ENCODE measurements at regions not wholly inside any gene's neighbourhood (a gene's known extent, or its start where the extent isn't known, plus 50 kb on each side); places are given as distances from the start of the nearest gene placed in this dataset.

- 96 to 98% methylated on average over 14 of the region's 14 CpGs for WGBS, 2 donors
- Histone ChIP-seq H3K4me3 (ENCODE audit: low read length in 2 of 2) (no peak overlapping the region), H3K9me3 (ENCODE audit: control insufficient read depth, low read length) (no peaks in the 10 kb centered on the region), H3K27me3 (ENCODE audit: control insufficient read depth in 1 of 2, insufficient read depth in 2 of 2, low read length in 1 of 2) (no peaks in the 10 kb centered on the region), H3K36me3 (ENCODE audit: control insufficient read depth in 1 of 2, insufficient read depth in 2 of 2, low read length in 1 of 2) (no peaks in the 10 kb centered on the region), H3K27ac (ENCODE audit: low read depth in 1 of 2, low read length in 2 of 2) (no peak overlapping the region), H3K4me1 (ENCODE audit: control insufficient read depth in 1 of 2, insufficient read depth in 2 of 2, low read length in 2 of 2) (no peaks in the 10 kb centered on the region)
- peak; percentile 22 to 59 for DNase-seq
- intact Hi-C loops (cut with DNase I): no loop called here
- no peak for ATAC-seq (ENCODE audit: low FRiP score)
Observed at GRCh38 chr11:69922596-69923111, 103.4 kb upstream of the FGF3 start.

DNA sequence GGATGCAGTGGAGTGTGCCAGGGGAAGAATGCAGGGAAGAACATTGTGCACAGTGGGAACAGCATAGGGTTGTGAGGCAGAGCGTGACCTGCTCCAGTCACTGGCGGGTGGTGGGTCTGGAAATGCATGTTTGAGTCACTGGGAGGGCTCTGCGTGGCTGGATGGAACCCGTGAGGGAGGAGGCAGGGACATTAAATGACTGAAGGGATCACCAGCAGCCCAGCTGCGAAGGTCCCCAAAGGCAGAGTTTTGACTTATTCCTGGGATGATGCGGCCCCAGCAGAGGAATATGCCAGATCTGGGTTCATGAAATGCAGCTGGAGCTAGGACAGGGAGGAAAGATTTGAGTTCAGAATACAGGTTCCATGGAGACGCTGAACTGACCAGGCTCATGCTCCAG lies 104.0 kb upstream of the FGF3 start:
- DNase-seq (peak; percentile 29 to 63), ATAC-seq (ENCODE audit: low FRiP score) (no peak)
- no peak overlapping the region for H3K27ac ChIP-seq (ENCODE audit: low read depth in 1 of 2, low read length in 2 of 2)

DNA sequence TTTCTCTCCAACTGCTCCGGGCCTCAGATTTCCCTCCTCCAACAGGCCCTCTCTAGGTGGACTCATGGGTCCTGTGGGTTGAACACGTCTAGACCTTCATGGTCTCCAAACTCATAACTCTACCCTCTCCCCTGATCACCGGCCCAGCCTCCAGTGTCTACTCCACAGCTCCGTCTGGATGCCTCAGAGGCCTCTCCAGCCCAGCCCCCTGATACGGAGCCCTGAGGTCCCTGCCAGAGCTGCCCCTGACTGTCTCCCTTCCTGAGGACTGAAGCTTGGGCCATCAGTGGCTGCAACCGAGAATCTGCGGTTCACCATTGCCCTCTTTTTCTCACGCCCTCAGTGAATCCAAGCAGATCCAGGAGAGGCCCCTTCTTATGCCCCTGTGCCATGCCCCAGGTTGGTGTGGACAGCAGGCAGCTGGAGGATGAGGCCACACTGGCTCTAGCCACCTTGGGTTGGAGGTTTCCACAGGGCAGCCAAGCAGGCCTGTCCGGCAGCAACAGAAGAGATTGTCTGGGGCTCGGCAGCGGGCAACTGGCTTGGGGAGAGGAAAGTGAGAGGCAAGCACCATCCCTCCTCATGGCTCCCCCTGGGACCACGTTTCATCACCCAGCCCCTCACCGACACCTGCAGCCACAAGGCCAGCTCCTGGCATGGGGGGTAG lies 104.6 kb upstream of the FGF3 start:
- H3K27ac ChIP-seq (ENCODE audit: low read depth in 1 of 2, low read length in 2 of 2): no peak overlapping the region
- 97% methylated on average over 13 of the region's 13 CpGs for WGBS, 2 donors
- H3K4me3 ChIP-seq (ENCODE audit: low read length in 2 of 2): no peak overlapping the region
- no peaks in the 10 kb centered on the region for H3K9me3 ChIP-seq (ENCODE audit: control insufficient read depth, low read length)
- H3K27me3 ChIP-seq (ENCODE audit: control insufficient read depth in 1 of 2, insufficient read depth in 2 of 2, low read length in 1 of 2): no peaks in the 10 kb centered on the region
- intact Hi-C loops (cut with DNase I): no loop called here
- no peaks in the 10 kb centered on the region for H3K36me3 ChIP-seq (ENCODE audit: control insufficient read depth in 1 of 2, insufficient read depth in 2 of 2, low read length in 1 of 2)
- ATAC-seq (ENCODE audit: low FRiP score): no peak
- H3K4me1 ChIP-seq (ENCODE audit: control insufficient read depth in 1 of 2, insufficient read depth in 2 of 2, low read length in 2 of 2): no peaks in the 10 kb centered on the region
- peak; percentile 24 to 68 for DNase-seq

More for the DNA sequence above, 104.0 kb upstream of the FGF3 start:
- WGBS, 2 donors: 81 to 96% methylated on average over 7 of the region's 7 CpGs
- H3K36me3 ChIP-seq (ENCODE audit: control insufficient read depth in 1 of 2, insufficient read depth in 2 of 2, low read length in 1 of 2): no peaks in the 10 kb centered on the region
- no peaks in the 10 kb centered on the region for H3K9me3 ChIP-seq (ENCODE audit: control insufficient read depth, low read length)
- intact Hi-C loops (cut with DNase I): no loop called here
- H3K27me3 ChIP-seq (ENCODE audit: control insufficient read depth in 1 of 2, insufficient read depth in 2 of 2, low read length in 1 of 2): no peaks in the 10 kb centered on the region
- H3K4me1 ChIP-seq (ENCODE audit: control insufficient read depth in 1 of 2, insufficient read depth in 2 of 2, low read length in 2 of 2): no peaks in the 10 kb centered on the region
- H3K4me3 ChIP-seq (ENCODE audit: low read length in 2 of 2): no peak overlapping the region

DNA sequence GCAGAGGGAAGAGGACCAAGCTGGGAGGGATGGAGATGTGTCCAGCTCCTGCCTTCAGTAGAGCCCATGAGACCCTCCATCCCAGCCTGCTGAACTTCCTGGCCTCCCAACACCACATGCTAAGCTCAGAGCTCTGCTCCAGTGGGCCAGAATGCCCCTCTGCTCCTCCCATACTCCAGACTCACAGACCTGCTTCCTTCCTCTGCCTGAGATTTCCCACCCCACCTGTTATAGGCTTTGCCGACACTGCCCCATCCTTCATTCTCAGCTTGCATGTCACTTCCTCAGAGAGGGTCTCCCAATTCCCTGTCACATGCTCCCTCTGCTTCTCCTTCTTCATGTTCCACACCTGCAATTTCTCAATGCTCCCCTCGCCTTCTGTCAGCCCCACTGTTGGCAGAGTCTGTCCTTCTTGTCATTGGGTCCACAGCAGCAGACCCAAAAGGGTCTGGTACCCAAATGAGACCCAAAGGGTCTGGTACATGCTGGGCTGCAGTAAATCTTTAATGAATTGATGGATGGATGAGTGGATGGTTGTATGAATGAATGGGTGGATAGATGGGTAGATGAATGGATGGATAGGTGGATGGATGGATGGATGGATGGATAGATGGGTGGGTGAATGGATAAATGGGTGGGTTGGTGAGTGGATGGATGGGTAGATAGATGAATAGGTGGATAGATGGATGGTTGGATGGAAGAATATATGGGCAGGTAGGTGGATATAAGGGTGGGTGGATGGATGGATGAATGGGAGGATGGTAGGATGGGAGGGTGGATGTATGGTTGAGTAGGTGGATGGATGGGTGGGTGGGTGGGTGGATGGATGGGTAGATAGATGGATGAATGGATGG lies 105.3 kb upstream of the FGF3 start:
- Histone ChIP-seq H3K4me1 (ENCODE audit: control insufficient read depth in 1 of 2, insufficient read depth in 2 of 2, low read length in 2 of 2) (no peaks in the 10 kb centered on the region), H3K27me3 (ENCODE audit: control insufficient read depth in 1 of 2, insufficient read depth in 2 of 2, low read length in 1 of 2) (no peaks in the 10 kb centered on the region), H3K36me3 (ENCODE audit: control insufficient read depth in 1 of 2, insufficient read depth in 2 of 2, low read length in 1 of 2) (no peaks in the 10 kb centered on the region), H3K9me3 (ENCODE audit: control insufficient read depth, low read length) (no peaks in the 10 kb centered on the region), H3K4me3 (ENCODE audit: low read length in 2 of 2) (no peak overlapping the region), H3K27ac (ENCODE audit: low read depth in 1 of 2, low read length in 2 of 2) (no peak overlapping the region)
- ATAC-seq (ENCODE audit: low FRiP score) (no peak), DNase-seq (peak in 1 of 2 donors; percentile 29)
- WGBS, 2 donors: 96 to 98% methylated on average over 2 of the region's 2 CpGs
- intact Hi-C loops (cut with DNase I): no loop called here

GRCh38 chr11:69925366-69926196 lies 106.4 kb upstream of the FGF3 start:
- Histone ChIP-seq H3K27ac (ENCODE audit: low read depth in 1 of 2, low read length in 2 of 2) (no peak overlapping the region), H3K4me1 (ENCODE audit: control insufficient read depth in 1 of 2, insufficient read depth in 2 of 2, low read length in 2 of 2) (no peaks in the 10 kb centered on the region), H3K27me3 (ENCODE audit: control insufficient read depth in 1 of 2, insufficient read depth in 2 of 2, low read length in 1 of 2) (no peaks in the 10 kb centered on the region), H3K36me3 (ENCODE audit: control insufficient read depth in 1 of 2, insufficient read depth in 2 of 2, low read length in 1 of 2) (no peaks in the 10 kb centered on the region), H3K4me3 (ENCODE audit: low read length in 2 of 2) (no peak overlapping the region), H3K9me3 (ENCODE audit: control insufficient read depth, low read length) (no peaks in the 10 kb centered on the region)
- ATAC-seq (ENCODE audit: low FRiP score) (no peak), DNase-seq (peak; percentile 35 to 54)
- intact Hi-C loops (cut with DNase I): no loop called here
- WGBS, 2 donors: 11 to 19% methylated on average over 22 of the region's 22 CpGs

DNA sequence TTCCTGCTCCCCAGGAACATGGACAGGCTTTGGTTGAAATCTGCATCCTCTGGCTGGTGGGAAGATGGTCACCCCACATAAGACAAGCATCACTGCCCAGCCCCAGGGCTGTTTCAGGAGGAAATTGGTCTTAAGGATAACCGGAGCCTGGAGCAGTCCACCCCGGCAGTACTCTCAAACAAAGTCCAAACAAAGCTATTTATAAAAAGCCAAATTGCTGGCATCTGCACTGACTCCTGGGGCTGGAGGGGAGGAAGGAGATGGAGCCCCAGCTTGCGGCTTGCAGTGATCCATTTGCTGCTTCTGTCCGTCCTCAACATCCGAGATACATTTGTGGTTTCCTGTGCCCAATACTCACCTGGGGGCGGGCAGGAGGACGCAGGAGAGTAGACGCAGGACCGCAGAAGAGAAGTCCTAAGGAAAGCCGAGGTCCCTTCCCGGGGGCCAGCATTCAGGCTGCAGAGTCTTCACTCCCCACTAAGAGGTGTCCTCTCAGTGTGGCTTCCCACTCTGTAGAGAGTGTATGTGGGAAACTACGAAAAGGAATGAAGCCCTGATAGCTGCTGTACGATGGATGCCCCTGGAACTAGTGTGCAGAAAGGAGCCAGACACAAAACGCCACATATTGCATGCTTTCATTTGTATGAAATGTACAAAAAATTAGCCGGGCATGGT lies 107.3 kb upstream of the FGF3 start:
- intact Hi-C loops (cut with DNase I): no loop called here
- DNase-seq (peak; percentile 39 to 57), ATAC-seq (ENCODE audit: low FRiP score) (no peak)
- Histone ChIP-seq H3K27ac (ENCODE audit: low read depth in 1 of 2, low read length in 2 of 2) (no peak overlapping the region), H3K4me3 (ENCODE audit: low read length in 2 of 2) (no peak overlapping the region), H3K27me3 (ENCODE audit: control insufficient read depth in 1 of 2, insufficient read depth in 2 of 2, low read length in 1 of 2) (no peaks in the 10 kb centered on the region), H3K9me3 (ENCODE audit: control insufficient read depth, low read length) (no peaks in the 10 kb centered on the region), H3K36me3 (ENCODE audit: control insufficient read depth in 1 of 2, insufficient read depth in 2 of 2, low read length in 1 of 2) (no peaks in the 10 kb centered on the region), H3K4me1 (ENCODE audit: control insufficient read depth in 1 of 2, insufficient read depth in 2 of 2, low read length in 2 of 2) (no peaks in the 10 kb centered on the region)
- 26 to 33% methylated on average over 15 of the region's 15 CpGs for WGBS, 2 donors

DNA sequence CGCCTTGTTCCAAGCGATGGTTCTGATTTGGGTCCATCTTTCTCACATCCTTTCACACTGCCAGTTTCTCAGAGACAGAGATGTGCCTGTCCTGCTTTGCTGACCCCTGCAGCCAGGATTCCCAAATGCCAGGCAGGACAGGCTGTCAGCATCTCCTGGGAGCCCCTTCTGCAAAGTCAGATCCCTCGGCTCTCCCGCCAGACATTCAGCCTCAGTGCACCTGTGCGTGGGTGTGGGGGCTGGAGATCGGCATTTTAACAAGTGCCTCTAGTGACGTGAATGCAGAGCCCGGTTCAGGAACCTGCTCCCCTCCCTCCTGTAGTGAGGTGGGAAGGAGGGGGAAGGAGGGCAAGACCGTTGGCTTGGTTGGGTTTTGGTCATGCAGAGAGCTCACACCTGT lies 108.9 kb upstream of the FGF3 start:
- no peaks in the 10 kb centered on the region for H3K9me3 ChIP-seq (ENCODE audit: control insufficient read depth, low read length)
- DNase-seq (peak; percentile 13 to 37), ATAC-seq (ENCODE audit: low FRiP score) (no peak)
- intact Hi-C loops (cut with DNase I): no loop called here
- no peak overlapping the region for H3K27ac ChIP-seq (ENCODE audit: low read depth in 1 of 2, low read length in 2 of 2)
- H3K36me3 ChIP-seq (ENCODE audit: control insufficient read depth in 1 of 2, insufficient read depth in 2 of 2, low read length in 1 of 2): no peaks in the 10 kb centered on the region
- H3K27me3 ChIP-seq (ENCODE audit: control insufficient read depth in 1 of 2, insufficient read depth in 2 of 2, low read length in 1 of 2): no peaks in the 10 kb centered on the region
- WGBS, 2 donors: 92 to 93% methylated on average over 9 of the region's 9 CpGs
- H3K4me1 ChIP-seq (ENCODE audit: control insufficient read depth in 1 of 2, insufficient read depth in 2 of 2, low read length in 2 of 2): no peaks in the 10 kb centered on the region
- H3K4me3 ChIP-seq (ENCODE audit: low read length in 2 of 2): no peak overlapping the region

DNA sequence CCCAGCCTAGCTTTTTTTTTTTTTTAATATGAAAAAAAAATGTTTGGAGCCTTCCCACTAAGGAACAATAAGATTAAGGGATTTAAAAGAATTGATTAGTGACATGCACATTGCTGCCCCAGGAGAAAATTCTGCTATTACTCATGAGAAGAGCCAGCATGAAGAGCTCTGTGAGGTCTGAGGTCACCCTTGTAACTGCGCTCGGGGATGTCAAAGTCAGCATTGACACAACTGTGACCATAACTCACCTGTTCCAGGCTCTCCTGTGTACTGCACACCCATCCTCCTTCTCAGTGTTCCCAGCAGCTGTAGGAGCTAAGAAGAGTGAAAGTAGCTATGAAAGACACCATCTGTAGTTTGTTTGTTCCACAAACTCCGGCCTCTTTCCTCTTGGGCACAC lies 109.8 kb upstream of the FGF3 start:
- no peaks in the 10 kb centered on the region for H3K36me3 ChIP-seq (ENCODE audit: control insufficient read depth in 1 of 2, insufficient read depth in 2 of 2, low read length in 1 of 2)
- DNase-seq: peak in 1 of 2 donors; percentile 11
- intact Hi-C loops (cut with DNase I): no loop called here

More for the DNA sequence above, 109.8 kb upstream of the FGF3 start:
- no peaks in the 10 kb centered on the region for H3K4me1 ChIP-seq (ENCODE audit: control insufficient read depth in 1 of 2, insufficient read depth in 2 of 2, low read length in 2 of 2)
- no peak overlapping the region for H3K4me3 ChIP-seq (ENCODE audit: low read length in 2 of 2)
- no peak for ATAC-seq (ENCODE audit: low FRiP score)
- H3K27me3 ChIP-seq (ENCODE audit: control insufficient read depth in 1 of 2, insufficient read depth in 2 of 2, low read length in 1 of 2): no peaks in the 10 kb centered on the region
- H3K9me3 ChIP-seq (ENCODE audit: control insufficient read depth, low read length): no peaks in the 10 kb centered on the region
- 96 to 99% methylated on average over 3 of the region's 3 CpGs for WGBS, 2 donors
- no peak overlapping the region for H3K27ac ChIP-seq (ENCODE audit: low read depth in 1 of 2, low read length in 2 of 2)

All from aorta (tissue), 5 donors.